GM18873 (cell line): ENCODE measurements at regions not wholly inside any gene's neighbourhood (a gene's known extent, or its start where the extent isn't known, plus 50 kb on each side); places are given as distances from the start of the nearest gene placed in this dataset.
"Not testable (repeated sequence)": the region's sequence is repeated elsewhere in the genome, so short reads cannot be mapped to it uniquely, and the experiment has no call there.

Experiments
- ATAC-seq: cut with Tn5 transposase; IDR thresholded peaks from one replicate; pipeline ENCODE4 v1.9.1; 2021; ENCODE audit warnings: mild to moderate bottlenecking, moderate library complexity, moderate number of reproducible peaks; ENCODE audit not compliant: unreplicated experiment, low FRiP score

DNA sequence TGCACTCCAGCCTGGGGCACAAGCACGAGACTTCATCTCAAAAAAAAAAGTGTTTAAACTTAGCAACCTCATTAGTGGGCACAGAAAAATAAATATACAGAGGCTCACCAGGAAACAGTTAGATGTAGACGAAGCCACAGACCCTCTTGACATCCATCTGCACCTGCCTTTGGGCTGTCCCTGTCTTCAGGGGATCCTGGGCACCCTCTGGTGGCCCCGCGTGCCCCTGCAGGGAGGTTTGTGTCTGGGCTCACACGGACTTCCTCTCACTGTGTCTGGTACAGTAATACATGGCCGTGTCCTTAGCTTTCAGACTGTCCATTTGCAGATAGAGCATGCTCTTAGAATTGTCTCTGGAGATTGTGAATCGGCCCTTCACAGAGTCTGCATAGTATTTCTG, 916.5 kb downstream of the TMEM121 start:
- ATAC-seq = no peak

DNA sequence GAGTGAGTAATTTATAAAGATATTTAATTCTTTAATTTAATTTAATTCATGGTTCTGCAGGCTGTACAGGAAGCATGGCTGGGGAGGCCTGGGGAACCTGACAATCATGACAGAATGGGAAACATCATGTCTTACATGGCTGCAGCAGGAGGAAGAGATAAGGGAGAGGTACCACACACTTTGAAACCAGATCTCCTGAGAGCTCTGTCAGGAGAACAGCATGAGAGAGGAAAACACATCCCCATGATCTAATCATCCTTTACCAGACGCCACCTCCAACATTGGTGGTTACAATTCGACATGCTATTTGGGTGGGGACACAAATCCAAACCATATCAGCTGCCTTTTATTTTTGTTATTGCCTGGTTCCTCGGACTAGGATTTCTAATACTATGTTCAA, 928.6 kb downstream of the TMEM121 start:
- ATAC-seq = no peak

DNA sequence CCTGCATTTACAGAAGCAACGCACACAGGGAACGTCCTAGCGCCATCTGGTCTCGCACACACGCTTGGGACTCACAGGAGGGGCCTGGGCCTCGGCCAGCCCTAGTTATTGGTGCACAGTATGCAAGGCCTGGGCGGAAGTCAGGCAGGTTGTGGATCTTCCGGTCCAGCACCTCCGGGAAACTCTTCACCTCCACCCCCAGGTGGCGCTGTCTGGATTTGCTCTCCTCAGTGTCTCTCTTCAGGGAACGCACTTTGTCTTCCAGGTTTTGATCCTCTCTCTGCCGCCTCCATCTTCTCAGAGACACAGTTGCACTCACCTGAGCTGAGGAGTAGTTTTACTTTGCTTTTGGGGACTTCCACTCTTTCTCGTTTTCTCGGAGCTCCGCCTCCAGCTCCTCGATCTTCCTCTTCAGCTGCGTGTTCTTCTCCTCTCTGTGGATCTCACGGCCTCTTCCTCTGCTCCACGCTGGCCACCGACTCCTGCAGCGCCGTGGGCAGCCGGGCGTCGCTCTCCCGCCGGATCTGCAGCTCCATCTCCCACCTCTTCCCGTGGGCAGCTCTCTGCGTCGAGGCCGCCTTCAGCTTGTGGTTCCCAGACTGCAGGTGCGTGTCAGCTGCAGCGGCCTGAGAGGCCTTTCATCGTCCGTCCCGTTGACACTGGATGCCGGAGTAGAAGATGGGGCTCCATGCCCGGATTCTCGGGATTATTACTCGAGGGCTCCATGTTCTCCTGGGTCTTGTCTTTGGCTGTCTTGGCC, 933.8 kb downstream of the TMEM121 start:
- no peak for ATAC-seq

DNA sequence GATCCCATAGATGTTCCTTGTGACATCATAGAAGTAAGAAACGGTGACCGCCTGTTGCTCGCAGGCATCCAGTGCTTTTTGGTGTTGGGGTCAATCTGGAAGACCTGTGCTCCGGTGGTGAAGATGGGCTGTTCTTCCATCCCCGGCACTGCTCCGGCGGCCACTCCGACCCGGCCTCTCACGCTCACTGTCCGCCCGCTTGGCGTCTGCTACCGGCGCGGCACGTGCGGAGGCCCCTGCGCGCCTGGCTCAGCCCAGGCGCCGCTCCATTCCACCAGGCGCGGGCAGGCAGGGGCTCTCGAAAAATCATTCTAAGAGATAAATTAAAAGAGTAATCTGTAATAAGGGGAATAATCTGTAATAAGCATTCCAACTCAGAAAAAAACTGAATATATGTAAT, 934.5 kb downstream of the TMEM121 start:
- ATAC-seq = no peak

DNA sequence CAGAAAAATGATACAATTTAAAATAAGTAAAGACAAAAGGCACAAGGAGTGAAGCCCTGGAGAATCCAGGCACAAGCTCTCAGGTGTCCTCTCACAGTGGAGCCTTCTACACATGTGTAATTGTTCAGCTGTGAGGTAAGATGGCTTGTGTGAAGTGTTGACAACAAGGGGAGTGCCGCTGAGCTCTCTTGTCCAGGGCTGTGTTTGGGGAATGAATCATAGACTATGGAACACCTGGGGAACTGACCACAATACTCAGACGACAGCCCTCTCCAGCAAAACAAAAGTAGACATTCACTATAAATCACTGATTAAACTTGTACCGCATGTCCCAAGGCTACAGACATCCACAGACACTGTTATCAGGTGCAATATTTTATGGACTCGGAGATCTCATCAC, 940.1 kb downstream of the TMEM121 start:
- ATAC-seq = not testable (repeated sequence)

DNA sequence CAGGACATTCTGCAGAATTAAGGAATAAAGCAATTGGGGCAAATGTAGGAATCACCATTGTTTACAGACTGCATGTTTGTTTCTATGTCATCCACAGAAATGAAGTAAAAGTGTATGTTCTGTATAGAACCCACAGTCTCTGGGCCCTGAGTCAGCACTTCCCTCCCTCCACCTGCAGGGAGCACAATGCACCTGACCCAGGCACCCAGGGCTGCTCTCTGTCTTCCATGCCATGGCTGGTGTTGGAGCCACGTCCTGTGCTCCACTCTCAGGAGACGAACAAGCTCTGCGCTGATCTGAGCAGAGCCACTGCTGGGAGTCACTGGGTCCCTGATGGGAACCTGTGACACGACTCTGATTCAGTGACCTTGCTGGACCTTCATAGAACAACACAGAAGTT, 942.5 kb downstream of the TMEM121 start:
- ATAC-seq = not testable (repeated sequence)

DNA sequence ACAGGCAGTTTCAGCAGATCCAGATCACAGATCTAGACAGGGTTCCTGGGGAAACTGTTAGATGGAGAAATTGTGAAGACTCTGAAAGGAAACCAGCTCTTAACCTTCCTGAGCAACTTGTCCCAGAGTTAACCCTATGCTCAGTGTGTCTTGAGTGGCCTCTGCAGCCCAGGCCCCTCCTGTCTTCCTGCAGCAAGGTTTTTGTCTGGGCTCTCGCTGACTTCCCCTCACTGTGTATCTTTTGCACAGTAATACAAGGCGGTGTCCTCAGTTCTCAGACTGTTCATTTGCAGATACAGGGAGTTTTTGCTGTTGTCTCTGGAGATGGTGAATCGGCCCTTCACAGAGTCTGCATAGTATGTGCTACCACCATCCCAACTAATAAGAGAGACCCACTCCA, 943.6 kb downstream of the TMEM121 start:
- not testable (repeated sequence) for ATAC-seq

DNA sequence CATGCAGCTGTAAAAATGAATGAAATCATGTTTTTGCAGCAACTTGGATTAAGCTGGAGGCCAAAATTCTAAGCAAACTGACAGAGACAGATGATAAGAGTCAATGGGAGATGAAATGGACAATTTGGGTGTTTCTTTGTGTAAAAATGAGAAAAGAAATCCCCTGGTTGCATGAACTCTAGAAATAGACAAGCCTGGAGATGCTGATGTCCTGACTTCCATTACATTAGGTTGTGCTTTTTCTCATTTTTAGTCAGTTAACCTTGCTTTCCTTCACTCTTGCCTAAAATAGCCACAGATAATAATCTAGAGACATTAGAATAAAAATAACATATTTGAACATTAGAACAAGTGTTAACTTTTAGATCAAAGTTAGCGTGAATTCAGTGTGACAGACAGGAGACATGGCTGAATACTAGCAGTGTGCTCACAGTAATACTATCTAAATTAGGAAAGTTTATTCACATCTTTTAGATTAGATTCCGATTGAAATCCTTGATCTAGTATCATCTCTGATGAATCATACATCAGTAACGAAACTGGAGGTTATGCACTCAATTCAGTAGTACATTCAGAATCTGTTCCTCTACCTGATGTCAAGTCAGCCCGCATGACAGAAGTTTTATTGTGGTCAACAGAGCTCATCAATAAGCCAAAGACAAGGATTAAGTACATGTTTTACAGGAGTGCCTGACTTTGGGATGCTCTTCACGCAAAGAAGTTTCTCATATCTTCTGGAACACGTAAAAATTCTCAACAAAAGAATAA, 948.1 kb downstream of the TMEM121 start:
- ATAC-seq = not testable (repeated sequence)

DNA sequence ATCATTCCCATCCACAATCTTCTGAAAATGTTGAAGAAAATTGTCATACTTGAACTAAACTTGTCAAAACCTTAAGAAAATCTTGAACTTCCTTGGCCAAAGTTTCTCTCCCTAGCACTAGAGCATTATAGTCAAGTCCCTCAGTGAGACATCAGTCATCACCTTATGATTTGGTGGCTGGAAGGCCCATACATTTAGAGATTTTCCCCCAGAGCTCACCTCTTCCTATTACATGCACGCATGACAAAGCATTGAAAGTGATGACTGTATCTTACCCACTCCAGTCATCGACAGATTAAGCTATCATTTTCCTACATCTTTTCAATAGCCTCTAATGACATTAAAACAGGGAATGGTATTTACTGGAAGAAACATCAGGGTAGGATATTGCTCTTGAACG, 948.8 kb downstream of the TMEM121 start:
- ATAC-seq = not testable (repeated sequence)

DNA sequence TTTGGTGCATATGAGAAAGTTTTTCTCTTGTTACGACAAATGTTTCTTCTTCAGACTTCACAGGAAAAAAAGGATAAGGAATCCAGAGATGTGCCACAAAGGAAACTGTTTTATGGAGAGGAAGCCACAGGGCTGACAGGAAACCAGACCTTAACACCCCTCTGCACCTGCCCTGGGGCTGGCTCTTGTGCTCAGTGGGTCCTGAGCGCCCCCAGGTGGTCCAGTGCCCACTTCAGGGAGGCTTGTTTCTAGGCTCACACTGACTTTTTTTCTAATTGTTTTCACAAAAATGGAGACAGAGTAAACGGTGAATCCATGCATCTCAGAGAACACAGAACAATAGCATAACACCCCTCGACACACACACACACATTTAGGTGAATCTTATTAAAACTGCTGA, 951.2 kb downstream of the TMEM121 start:
- ATAC-seq = not testable (repeated sequence)

DNA sequence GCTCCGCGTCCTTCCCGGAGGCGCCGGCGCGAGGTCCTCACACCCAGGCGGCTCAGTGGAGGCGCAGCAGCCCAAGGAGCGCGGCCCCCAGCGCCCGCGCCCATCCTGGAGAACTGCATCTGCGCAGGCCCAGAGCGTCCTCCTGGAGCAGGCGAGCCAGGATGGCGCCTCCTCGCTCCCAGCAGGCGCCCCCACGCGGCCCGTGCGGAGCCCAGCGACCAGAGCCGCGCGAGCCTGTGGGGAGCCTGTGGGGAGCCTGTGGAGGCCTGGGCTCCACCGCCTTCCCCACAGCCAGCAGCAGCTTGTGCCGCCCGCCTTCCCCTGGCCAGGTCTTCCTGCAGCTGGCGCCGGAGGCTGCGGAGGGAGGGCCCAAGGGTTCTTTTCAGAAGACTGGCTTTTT, 953.9 kb downstream of the TMEM121 start:
- not testable (repeated sequence) for ATAC-seq

DNA sequence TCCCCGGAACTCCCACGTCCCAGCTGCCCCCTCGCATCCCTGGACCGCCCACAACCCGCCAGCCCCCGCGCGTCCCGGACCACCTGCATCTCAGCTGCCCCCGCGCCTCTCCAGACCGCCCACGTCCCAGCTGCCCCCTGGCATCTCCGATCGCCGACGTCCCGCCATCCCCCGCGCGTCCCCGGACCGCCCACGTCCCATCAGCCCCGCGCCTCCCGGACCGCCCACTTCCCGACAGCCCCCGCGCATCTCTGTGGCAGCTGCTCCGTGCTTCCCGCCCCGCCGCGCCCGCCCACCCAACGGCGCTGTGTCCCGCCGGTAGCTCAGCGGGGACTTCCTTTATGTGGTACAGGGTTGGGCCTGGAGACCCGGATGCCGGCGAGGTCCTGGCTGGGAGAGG, 955.8 kb downstream of the TMEM121 start:
- ATAC-seq = not testable (repeated sequence)

DNA sequence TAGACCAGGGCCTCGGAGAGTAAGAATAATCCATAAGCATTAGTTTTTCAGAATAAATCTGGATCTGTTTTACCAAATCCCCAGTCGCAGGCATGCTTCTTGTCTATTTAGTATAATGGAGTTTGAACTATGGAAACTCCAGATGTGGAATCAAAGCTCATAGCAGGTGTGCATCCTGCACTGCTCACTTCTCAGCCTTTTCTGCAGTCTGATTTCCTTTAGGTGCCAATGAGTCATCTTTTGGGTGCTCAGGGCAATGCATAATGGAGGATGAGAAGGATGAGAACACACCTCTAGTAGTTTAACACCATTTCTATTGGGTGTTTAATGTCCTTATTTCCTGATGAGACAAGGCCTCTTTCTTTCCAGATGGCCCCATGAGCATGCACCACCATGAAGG, 961.2 kb downstream of the TMEM121 start:
- no peak for ATAC-seq

DNA sequence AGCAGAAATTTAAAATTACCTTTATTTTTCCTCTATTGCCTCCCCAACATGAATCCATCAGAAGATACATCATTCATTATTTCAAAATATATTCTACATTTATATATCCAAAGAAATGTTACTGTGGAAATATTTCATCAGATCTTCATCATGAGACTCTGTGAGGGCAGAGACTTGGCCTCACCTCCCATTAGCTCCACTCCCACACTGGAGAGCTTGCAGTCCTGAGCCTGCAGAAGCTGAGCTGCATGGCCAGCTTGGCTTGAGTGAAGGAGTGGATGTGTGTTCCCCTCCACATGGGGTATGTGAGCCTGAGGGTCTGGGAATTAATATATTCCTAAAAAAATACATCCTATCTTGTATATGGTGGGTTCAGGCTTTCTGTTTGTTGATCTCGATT, 961.9 kb downstream of the TMEM121 start:
- ATAC-seq = no peak

DNA sequence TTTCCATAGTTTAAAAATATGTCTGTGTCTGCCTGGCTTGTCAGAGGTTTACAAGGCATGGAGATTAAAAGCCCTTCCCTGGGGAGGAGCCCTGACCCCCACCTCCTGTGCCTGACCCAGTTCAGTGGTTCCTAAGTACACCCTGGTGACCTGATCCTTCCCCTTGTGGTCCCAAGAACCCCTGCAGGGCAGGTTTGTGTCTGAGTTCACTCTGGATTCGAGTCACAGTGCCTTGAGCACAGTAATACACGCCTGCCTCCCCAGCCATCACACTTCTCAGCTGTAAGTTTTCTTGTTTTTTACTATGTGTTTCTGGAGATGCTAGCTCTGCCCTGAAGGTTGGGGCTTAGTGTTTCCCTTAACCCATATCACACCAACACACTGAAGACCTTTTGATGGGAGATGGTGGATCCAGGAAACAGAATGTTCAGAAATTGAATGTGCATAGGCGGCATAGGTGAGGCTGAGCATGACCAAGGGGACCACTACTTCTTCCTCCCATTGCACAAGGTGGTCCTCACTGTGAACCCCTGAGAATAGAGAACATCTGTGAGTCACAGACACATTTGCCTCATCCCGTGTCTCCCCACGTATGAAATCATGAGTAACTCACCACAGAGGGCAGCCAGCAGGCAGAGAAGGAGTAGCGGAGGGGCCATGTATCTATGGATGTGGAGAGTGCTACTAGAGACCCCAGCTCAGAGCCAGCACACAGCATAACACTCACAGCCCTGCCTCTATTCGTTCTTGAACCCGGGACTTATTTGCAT, 962.9 kb downstream of the TMEM121 start:
- ATAC-seq = no peak

DNA sequence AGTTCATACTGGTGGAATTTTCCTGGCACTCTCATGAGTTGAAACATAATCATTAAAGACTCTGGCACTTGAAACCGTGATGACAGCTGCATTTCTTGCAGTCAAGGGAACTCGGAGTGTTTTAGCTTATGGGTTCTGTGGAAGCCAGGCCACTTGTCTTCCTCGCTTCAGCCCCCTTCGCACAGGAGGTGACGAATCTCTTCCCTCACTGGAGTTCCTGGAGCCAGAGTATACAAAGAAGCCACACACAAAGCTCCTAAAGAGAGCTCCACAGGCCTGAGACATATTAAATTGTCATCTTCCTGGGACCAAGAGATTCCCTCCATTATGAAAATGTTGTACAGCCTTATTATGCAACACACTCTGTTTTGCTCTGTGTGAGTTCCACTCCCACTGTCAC, 964.1 kb downstream of the TMEM121 start:
- no peak for ATAC-seq

DNA sequence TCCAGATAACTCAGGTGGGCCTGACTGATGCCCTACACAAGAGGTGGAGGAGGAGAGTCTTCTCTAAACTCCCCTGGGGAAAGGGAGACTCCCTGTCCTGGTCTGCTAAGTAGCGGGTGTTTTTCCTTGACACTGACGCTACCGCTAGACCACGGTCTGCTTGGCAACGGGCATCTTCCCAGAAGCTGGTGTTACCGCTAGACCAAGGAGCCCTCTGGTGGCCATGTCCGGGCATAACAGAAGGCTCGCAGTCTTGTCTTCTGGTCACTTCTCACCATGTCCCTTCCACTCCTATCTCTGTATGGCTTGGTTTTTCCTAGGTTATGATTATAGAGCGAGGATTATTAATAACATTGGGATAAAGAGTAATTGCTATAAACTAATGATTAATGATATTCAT, 965.5 kb downstream of the TMEM121 start:
- no peak for ATAC-seq

DNA sequence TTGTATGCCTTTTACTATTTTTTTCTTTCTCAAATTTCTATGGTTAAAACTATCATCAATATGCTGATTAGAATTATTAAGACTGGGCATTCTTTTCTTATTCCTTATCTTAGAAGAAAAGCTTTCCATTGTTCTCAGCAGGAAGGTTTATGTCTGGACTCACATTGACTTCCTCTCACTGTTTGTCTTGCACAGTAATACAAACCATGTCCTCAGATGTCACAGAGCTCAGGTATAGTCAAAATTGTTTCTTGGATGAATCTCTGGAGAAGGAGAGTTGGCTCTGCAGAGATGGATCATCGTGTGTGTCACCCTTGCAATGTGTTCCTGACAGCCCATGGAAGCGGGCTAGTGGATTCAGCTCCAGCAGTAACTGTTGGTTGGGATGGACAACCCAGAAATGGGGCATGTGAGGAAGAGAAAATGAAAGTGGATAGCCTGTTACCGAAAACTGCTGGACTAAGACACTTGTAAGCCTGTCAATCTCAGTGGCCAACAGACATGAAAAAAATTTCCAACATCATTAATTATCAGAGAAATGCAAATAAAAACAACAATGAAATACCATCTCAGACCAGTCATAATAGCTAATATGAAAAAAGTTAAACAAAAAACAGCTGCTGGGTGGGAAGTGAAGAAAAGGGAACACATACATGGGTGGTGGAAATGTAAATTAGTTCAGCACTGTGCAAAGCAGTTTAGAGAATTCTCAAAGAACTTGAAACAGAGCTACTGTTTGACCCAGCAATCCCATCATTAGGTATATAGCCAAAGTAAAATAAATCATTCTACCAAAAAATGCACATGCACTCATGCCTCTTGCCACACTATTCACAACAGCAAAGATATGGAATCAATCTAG, 967.8 kb downstream of the TMEM121 start:
- ATAC-seq = no peak

DNA sequence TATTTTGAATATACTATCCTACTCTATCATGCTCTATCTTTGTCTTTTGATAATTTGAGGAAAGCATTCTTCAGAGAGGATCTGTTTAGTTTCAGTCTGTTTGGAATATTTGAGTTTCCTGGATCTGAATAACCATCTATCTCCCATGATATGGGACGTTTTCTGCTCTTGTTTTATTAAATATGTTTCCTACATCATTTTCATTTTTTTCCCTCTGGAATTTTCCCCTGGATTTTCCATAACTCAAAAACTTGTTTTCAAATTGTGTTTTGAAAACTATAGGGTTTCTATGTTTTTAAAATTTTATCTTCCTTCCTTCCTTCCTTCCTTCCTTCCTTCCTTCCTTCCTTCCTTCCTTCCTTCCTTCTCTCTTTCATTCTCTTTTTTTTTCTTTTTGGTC, 974.2 kb downstream of the TMEM121 start:
- ATAC-seq = no peak

DNA sequence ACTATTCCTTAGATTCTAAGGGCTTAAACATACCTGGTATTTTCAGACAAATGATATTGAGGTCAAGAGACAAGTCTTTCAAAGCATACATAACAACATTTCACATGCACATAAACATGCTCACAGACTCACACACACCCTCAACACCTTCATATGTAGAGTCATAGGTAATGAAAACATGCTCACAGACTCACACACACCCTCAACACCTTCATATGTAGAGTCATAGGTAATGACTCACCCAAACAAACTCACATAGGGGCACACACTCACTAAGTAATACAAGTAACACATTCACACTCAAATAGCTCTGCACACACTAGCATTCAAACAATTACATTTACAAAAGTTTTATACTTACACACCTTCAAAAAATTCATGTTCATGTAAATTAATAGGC, 975.5 kb downstream of the TMEM121 start:
- ATAC-seq = no peak
